ENCODE measurements at regions not wholly inside any gene's neighbourhood (a gene's known extent, or its start where the extent isn't known, plus 50 kb on each side); places are given as distances from the start of the nearest gene placed in this dataset.

- POLR2A ChIA-PET (ENCODE audit: unreplicated experiment), result no interaction called here
- H3K27ac ChIP-seq (ENCODE audit: insufficient read depth, low read length), result no peak overlapping the region
- no peak overlapping the region for H4K91ac ChIP-seq (ENCODE audit: insufficient read depth, low read depth, low read length)
- DNase-seq, result no peak
- no peak overlapping the region for H3K23ac ChIP-seq (ENCODE audit: low read depth, low read length)
- H2BK20ac ChIP-seq (ENCODE audit: low read depth, low read length), result no peak overlapping the region
- H4K8ac ChIP-seq (ENCODE audit: low read depth in 2 of 2, low read length in 2 of 2), result no peak overlapping the region
- H3K9me1 ChIP-seq (ENCODE audit: insufficient read depth, low read length), result no peaks in the 10 kb centered on the region
- no peak overlapping the region for H2BK5ac ChIP-seq (ENCODE audit: low read depth, low read length, poor library complexity, severe bottlenecking)
- H2AK5ac ChIP-seq (ENCODE audit: low read depth, low read length), result no peak overlapping the region
- no peak for TF ChIP-seq RFX5 (IDR thresholded peaks at IDR 0.05; ENCODE audit: low read depth, low read length)
- TF ChIP-seq BHLHE40 (IDR thresholded peaks at IDR 0.05; ENCODE audit: low read depth, low read length), result no peak
- no peak for TF ChIP-seq RCOR1 (IDR thresholded peaks at IDR 0.05; ENCODE audit: insufficient replicate concordance, low read length)
- TF ChIP-seq ELK1 (IDR thresholded peaks at IDR 0.05; ENCODE audit: borderline replicate concordance, low read depth, low read length), result no peak
- H3K79me1 ChIP-seq (ENCODE audit: low read depth in 1 of 2, low read length in 2 of 2), result no peaks in the 10 kb centered on the region
- H3K36me3 ChIP-seq (ENCODE audit: control insufficient read depth, insufficient read depth, low read length), result no peaks in the 10 kb centered on the region
- in situ Hi-C loops (cut with MboI; ENCODE audit: low sequenced_read_pairs) (no loop called here), intact Hi-C loops (cut with micrococcal nuclease) (no loop called here), dilution Hi-C loops (cut with HindIII; ENCODE audit: low sequenced_read_pairs, unreplicated experiment) (no loop called here)
- H3K9me3 ChIP-seq (ENCODE audit: control insufficient read depth, insufficient read depth, low read length), result no peaks in the 10 kb centered on the region
- no peaks in the 10 kb centered on the region for H3K27me3 ChIP-seq (ENCODE audit: control insufficient read depth, insufficient read depth, low read length)
- BruUV-seq (replicated peaks), result no TSS peak
- WGBS, 2 experiments (ENCODE audit: extremely low coverage in 2 of 2, insufficient read length in 1 of 2), result no CpG with 5 or more reads among the region's 2 CpGs
- CTCF ChIA-PET, result no interaction called here
- no peak overlapping the region for H3K4ac ChIP-seq (ENCODE audit: low read depth, low read length)
- H3K14ac ChIP-seq (replicated peaks; ENCODE audit: low read depth, low read length), result no peak overlapping the region
- ATAC-seq (ENCODE audit: low read depth), result no peak
- H3K4me3 ChIP-seq (ENCODE audit: insufficient read depth, low read depth, low read length), result no peak overlapping the region
- H4K5ac ChIP-seq (ENCODE audit: low read depth, low read length), result no peak overlapping the region
- H2BK15ac ChIP-seq (ENCODE audit: low read depth, low read length), result no peak overlapping the region
- H3K4me2 ChIP-seq (ENCODE audit: low read depth, low read length), result no peak overlapping the region
- H3K56ac ChIP-seq (ENCODE audit: extremely low read depth, insufficient read depth, low read length), result no peak overlapping the region
- H2BK120ac ChIP-seq (ENCODE audit: low read depth, low read length), result no peak overlapping the region
- H2AK9ac ChIP-seq (replicated peaks; ENCODE audit: low read depth, low read length, poor library complexity), result no peak overlapping the region
- H4K20me1 ChIP-seq (ENCODE audit: insufficient read depth, low read length), result no peaks in the 10 kb centered on the region
- no peak overlapping the region for H3K18ac ChIP-seq (ENCODE audit: low read depth, low read length)
- H2AFZ ChIP-seq (replicated peaks; ENCODE audit: low read length, poor library complexity), result no peak overlapping the region
- H3K4me1 ChIP-seq (ENCODE audit: control insufficient read depth, insufficient read depth, low read length), result no peaks in the 10 kb centered on the region
- H3K9ac ChIP-seq (ENCODE audit: low read depth, low read length), result no peak overlapping the region
Observed at GRCh38 chr11:30753994-30754393, 167.8 kb upstream of the MPPED2 start.
